Right atrium auricular region (tissue), 2 donors: ENCODE measurements at regions not wholly inside any gene's neighbourhood (a gene's known extent, or its start where the extent isn't known, plus 50 kb on each side); places are given as distances from the start of the nearest gene placed in this dataset.
"Not testable (repeated sequence)": the region's sequence is repeated elsewhere in the genome, so short reads cannot be mapped to it uniquely, and the experiment has no call there.

Source experiments
- DNase-seq: peaks from one replicate; pipeline ENCODE4 v3.0.0-alpha.2; 2019; ENCODE audit warnings: low spot score
- H3K27ac ChIP-seq, 2 donors: fragments of 200-600 bp; sonication (generic); 1 replicate in 1 of 2; 2 replicates in 1 of 2; pipeline ENCODE4 v1.5.1; 2016 to 2019
- H3K27me3 ChIP-seq, 2 donors: fragments of 200-600 bp; sonication (generic); one replicate each; pipeline versions ENCODE4 v1.5.1 to v1.6.0; 2017 to 2019
- H3K36me3 ChIP-seq: fragments of 200-600 bp; sonication (generic); one replicate; pipeline ENCODE4 v1.5.1; 2016
- H3K4me1 ChIP-seq, 2 donors: fragments of 200-600 bp; sonication (generic); one replicate each; pipeline versions ENCODE4 v1.5.1 to v1.6.0; 2017 to 2019
- H3K4me3 ChIP-seq, 2 donors: fragments of 200-600 bp; sonication (generic); 1 replicate in 1 of 2; 2 replicates in 1 of 2; pipeline ENCODE4 v1.5.1; 2017 to 2019; ENCODE audit warnings: mild to moderate bottlenecking in 1 of 2, moderate library complexity in 1 of 2
- H3K9me3 ChIP-seq, 2 donors: fragments of 200-600 bp; sonication (generic); one replicate each; pipeline ENCODE4 v1.5.1; 2019
- TF ChIP-seq, protein P1 (sequence below), 2 donors: fragments of 200-600 bp; sonication (generic); IDR thresholded peaks; one replicate each; pipeline ENCODE4 v1.5.1; 2019; ENCODE audit warnings: antibody characterized with exemption in 2 of 2

DNA sequence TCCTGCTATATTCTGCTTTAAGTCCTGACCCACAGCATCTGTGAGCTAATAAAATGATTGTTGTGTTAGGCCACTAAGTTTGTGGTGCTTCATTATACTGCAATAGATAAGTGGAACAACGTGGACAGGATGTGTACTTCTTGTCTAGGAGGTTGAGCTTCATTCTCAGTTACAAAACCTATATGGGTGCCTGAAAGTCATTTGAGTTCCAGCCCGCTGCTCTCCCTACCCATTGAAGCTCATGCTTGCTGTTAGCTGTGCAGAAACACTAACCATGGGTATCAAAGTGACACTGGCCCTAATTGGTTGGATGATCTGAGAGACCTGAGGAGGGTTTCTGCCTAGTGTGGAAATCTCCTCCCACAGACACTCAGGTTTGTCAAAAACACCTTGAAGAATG lies 357.2 kb downstream of the PDCD6IP start:
- Histone ChIP-seq H3K9me3 (no peaks in the 10 kb centered on the region), H3K4me3 (no peak overlapping the region), H3K27me3 (no peaks in the 10 kb centered on the region), H3K36me3 (no peaks in the 10 kb centered on the region), H3K27ac (no peak overlapping the region), H3K4me1 (no peaks in the 10 kb centered on the region)
- DNase-seq: no peak
- TF ChIP-seq, protein P1, sequence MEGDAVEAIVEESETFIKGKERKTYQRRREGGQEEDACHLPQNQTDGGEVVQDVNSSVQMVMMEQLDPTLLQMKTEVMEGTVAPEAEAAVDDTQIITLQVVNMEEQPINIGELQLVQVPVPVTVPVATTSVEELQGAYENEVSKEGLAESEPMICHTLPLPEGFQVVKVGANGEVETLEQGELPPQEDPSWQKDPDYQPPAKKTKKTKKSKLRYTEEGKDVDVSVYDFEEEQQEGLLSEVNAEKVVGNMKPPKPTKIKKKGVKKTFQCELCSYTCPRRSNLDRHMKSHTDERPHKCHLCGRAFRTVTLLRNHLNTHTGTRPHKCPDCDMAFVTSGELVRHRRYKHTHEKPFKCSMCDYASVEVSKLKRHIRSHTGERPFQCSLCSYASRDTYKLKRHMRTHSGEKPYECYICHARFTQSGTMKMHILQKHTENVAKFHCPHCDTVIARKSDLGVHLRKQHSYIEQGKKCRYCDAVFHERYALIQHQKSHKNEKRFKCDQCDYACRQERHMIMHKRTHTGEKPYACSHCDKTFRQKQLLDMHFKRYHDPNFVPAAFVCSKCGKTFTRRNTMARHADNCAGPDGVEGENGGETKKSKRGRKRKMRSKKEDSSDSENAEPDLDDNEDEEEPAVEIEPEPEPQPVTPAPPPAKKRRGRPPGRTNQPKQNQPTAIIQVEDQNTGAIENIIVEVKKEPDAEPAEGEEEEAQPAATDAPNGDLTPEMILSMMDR (IDR thresholded peaks at IDR 0.05): no peak

DNA sequence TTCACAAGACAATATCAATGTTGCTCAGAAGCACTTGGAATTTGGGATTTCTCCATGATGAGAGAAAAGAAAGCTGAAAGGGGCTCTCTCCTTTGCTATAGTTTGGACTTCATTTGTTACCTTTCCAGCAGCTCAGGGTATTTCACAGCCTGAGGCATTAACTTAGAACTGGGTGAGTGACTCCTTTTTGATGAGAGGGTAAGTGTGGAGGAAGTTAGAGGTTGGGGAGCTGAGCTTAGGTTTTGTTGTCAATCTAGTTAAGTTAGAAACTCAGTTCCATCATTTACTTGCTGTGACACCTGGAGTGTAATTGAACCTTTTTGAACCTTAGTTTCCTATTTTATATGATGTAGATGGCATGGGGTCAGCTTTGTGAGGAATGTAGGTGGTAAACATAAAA lies 359.1 kb downstream of the PDCD6IP start:
- TF ChIP-seq, protein P1 (IDR thresholded peaks at IDR 0.05): no peak
- no peaks in the 10 kb centered on the region for H3K27me3 ChIP-seq
- no peaks in the 10 kb centered on the region for H3K4me1 ChIP-seq

DNA sequence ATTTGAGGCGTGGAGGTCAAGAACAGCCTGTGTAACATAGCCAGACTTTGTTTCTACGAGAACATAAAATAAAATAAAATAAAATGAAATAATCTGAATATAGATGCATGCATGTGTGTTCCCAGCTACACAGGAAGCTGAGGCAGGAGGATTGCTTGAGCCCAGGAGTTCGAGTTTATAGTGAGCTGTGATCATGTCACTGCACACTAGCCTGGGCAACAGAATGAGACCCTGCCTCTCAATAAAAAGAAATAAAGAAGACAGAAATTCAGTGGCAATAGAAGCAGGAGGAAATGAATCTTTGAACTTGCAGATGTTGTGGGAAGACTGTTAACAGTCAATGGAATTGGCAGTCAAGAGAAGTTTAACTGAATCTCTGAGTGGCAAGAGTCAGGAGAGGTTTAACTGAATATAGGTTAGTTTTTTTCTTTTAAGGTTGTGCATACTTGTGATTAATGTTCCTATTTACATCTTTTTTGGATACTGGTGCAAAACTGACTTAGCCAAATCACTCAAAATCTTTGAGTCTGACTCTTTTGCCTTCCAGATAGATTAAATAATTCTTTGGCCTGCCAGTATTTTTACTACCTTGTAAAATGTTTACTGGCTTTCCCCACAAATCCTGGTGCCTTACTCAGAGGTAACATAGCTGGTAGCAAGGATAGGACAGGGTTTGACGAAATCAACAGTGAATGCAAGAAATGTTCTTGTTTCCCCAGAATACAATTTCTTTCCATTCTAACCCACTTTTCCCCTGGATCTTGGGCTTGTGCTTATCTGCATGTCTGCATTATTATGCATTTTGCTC lies 361.4 kb downstream of the PDCD6IP start:
- TF ChIP-seq, protein P1 (IDR thresholded peaks at IDR 0.05): no peak
- H3K36me3 ChIP-seq: no peaks in the 10 kb centered on the region
- no peak for DNase-seq
- H3K27me3 ChIP-seq: no peaks in the 10 kb centered on the region
- no peaks in the 10 kb centered on the region for H3K9me3 ChIP-seq
- no peak overlapping the region for H3K27ac ChIP-seq
- no peaks in the 10 kb centered on the region for H3K4me1 ChIP-seq
- H3K4me3 ChIP-seq: no peak overlapping the region

More for the DNA sequence above, 359.1 kb downstream of the PDCD6IP start:
- Histone ChIP-seq H3K36me3 (no peaks in the 10 kb centered on the region), H3K9me3 (no peaks in the 10 kb centered on the region), H3K4me3 (no peak overlapping the region), H3K27ac (no peak overlapping the region)
- no peak for DNase-seq

DNA sequence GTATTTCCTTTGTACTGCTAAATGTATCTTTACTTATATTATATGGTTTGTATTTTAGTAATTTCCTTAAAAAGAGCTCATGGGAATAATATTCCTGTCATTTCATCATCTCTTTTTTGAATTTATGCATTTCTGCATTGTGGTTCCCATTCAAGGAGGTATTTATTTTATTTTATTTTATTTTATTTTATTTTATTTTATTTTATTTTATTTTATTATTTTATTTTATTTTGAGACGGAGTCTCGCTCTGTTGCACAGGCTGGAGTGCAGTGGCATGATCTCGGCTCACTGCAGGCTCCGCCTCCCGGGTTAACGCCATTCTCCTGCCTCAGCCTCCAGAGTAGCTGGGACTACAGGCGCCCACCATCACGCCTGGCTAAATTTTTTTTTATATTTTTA lies 371.2 kb downstream of the PDCD6IP start:
- H3K9me3 ChIP-seq: peaks cover 0 to 11% of the 10 kb centered on the region in 2 donors
- not testable (repeated sequence) for DNase-seq, H3K27me3 ChIP-seq, H3K4me1 ChIP-seq, H3K4me3 ChIP-seq, H3K27ac ChIP-seq, H3K36me3 ChIP-seq

DNA sequence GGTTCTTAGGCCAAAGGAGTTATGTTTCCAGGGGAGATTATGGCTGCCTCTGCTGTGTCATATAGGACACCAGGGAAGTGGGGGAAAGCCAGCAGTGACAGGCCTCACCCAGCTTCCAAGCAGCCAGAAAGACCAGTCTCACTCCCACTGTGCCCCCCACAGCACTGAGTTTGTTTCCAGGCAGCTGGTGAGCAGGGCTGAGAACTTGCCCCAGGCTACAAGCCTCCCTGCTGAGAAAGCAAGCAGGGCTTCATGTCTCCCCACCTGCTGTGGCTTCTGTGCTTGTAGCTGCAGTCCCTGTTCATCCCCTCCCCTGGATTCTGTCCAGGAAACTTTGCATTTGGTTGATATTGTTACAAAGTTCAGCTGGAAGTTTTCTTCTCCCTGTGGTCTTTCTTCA lies 376.3 kb downstream of the PDCD6IP start:
- Histone ChIP-seq H3K27me3 (no peaks in the 10 kb centered on the region), H3K36me3 (no peaks in the 10 kb centered on the region), H3K27ac (no peak overlapping the region), H3K4me1 (no peaks in the 10 kb centered on the region), H3K4me3 (no peak overlapping the region), H3K9me3 (no peaks in the 10 kb centered on the region)
- no peak for DNase-seq
- TF ChIP-seq, protein P1 (IDR thresholded peaks at IDR 0.05): no peak

DNA sequence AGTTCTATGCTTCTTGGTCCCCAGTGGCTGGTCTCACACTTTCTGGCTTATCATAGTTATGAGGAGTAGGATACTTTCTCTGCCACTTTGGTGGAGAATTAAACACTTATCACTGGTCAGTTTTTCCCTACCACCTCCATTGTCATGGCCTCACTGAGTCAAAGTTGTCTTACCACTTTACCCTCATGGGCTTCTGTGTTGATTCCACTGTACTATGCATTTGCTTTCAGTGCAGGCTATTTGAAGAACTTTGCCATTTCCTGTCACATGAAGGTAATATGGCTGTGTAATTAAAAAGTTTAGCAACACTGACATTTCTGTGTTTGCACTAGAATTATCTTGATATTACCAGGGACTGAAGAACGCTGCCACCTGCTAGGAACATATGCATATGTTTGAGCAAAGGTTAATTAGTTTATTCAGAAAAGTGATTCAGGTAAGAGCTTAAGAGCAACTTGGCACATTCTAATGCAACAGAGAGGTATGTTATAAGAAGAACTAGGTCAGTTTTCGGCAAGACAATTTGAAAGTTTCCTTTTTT lies 377.3 kb downstream of the PDCD6IP start:
- DNase-seq: no peak
- Histone ChIP-seq H3K9me3 (no peaks in the 10 kb centered on the region), H3K4me3 (no peak overlapping the region), H3K27me3 (no peaks in the 10 kb centered on the region), H3K27ac (no peak overlapping the region), H3K4me1 (no peaks in the 10 kb centered on the region), H3K36me3 (no peaks in the 10 kb centered on the region)
- TF ChIP-seq, protein P1 (IDR thresholded peaks at IDR 0.05): no peak
